Spleen (tissue), 7 donors: ENCODE measurements at regions not wholly inside any gene's neighbourhood (a gene's known extent, or its start where the extent isn't known, plus 50 kb on each side); places are given as distances from the start of the nearest gene placed in this dataset.

Source experiments
- CTCF ChIP-seq, 11 experiments: fragments of 200-600 bp in 7 of 11; fragments of 450-650 bp in 4 of 11; sonication (generic) in 4 of 11; IDR thresholded peaks in 8 of 11; conservative IDR thresholded peaks in 3 of 11; 1 replicate in 7 of 11; 2 replicates in 4 of 11; pipeline versions ENCODE4 v1.4.0 to v1.8.0; 2016 to 2021; ENCODE audit warnings: antibody characterized with exemption in 11 of 11, inconsistent platforms in 4 of 11, mild to moderate bottlenecking in 1 of 11
- POLR2A ChIP-seq, 3 donors: fragments of 450-650 bp; IDR thresholded peaks; one replicate each; pipeline ENCODE4 v1.5.1; 2017; ENCODE audit warnings: antibody characterized with exemption in 3 of 3, mild to moderate bottlenecking in 1 of 3
- POLR2AphosphoS5 ChIP-seq, 3 donors: sonication (generic); formaldehyde crosslinking; IDR thresholded peaks; one replicate each; pipeline ENCODE4 v1.5.1; 2017; ENCODE audit warnings: antibody characterized with exemption in 3 of 3
- donor health status: DM: no; HTN: no; CAD: no; lungs with moderate emphysema.
- donor health status: DM: no; HTN: no; CAD: no.
- donor health status: DM: no; HTN: no; CAD: no.

GRCh38 chr5:171549274-171549673 lies 129.8 kb downstream of the FGF18 start:
- TF ChIP-seq CTCF (IDR thresholded peaks at IDR 0.05 in 8 of 11, conservative IDR thresholded peaks at IDR 0.05 in 3 of 11), result no peak
- TF ChIP-seq POLR2A (IDR thresholded peaks at IDR 0.05), result no peak
- no peak for TF ChIP-seq POLR2AphosphoS5 (IDR thresholded peaks at IDR 0.05)
